WTC11 (cell line): ENCODE measurements at regions not wholly inside any gene's neighbourhood (a gene's known extent, or its start where the extent isn't known, plus 50 kb on each side); places are given as distances from the start of the nearest gene placed in this dataset.
"Not testable (repeated sequence)": the region's sequence is repeated elsewhere in the genome, so short reads cannot be mapped to it uniquely, and the experiment has no call there.

Source experiments
- ATAC-seq: fragments of 200-7000 bp; cut with Tn5 transposase; 2 replicates; pipeline ENCODE4 v1.10.0; 2021; ENCODE audit warnings: mild to moderate bottlenecking, moderate library complexity
- CTCF ChIA-PET: fragments of 300-600 bp; sonication (Branson Sonifier 250); formaldehyde crosslinking; loops from one replicate; lab custom pipeline; 2021; ENCODE audit warnings: antibody characterized with exemption; lab: Charles Lee
- POLR2A ChIA-PET: fragments of 350-600 bp; sonication (Branson Sonifier 250); formaldehyde crosslinking; loops from one replicate; lab custom pipeline; 2021; ENCODE audit warnings: antibody characterized with exemption; lab: Charles Lee
- DNase-seq: peaks from one replicate; pipeline ENCODE4 v3.0.0; 2021; ENCODE audit warnings: low spot score
- H3K27ac Mint-ChIP-seq: 2 replicates; pipeline ENCODE4 v1.8.0; 2021; ENCODE audit warnings: mixed read lengths
- H3K27me3 Mint-ChIP-seq: 2 replicates; pipeline ENCODE4 v1.8.0; 2021; ENCODE audit warnings: low read depth, mild to moderate bottlenecking, moderate library complexity, mixed read lengths
- H3K36me3 Mint-ChIP-seq: 2 replicates; pipeline ENCODE4 v1.8.0; 2021; ENCODE audit warnings: mixed read lengths
- H3K4me1 Mint-ChIP-seq: 2 replicates; pipeline ENCODE4 v1.8.0; 2022; ENCODE audit warnings: mixed read lengths
- H3K4me3 Mint-ChIP-seq: 2 replicates; pipeline ENCODE4 v1.8.0; 2021; ENCODE audit warnings: mild to moderate bottlenecking, moderate library complexity, mixed read lengths
- H3K9me3 Mint-ChIP-seq: 2 replicates; pipeline ENCODE4 v1.8.0; 2021; ENCODE audit warnings: mixed read lengths
- CBFB ChIP-seq: sonication (generic); formaldehyde crosslinking; IDR thresholded peaks from 2 replicates; pipeline ENCODE4 v1.8.1; 2022; ENCODE audit warnings: mild to moderate bottlenecking, low read depth, missing genetic modification reagents
- FOXP1 ChIP-seq: sonication (generic); formaldehyde crosslinking; IDR thresholded peaks from 2 replicates; pipeline ENCODE4 v1.8.0; 2022; ENCODE audit warnings: missing genetic modification reagents, mild to moderate bottlenecking, moderate library complexity, borderline replicate concordance
- GRHL2 ChIP-seq: fragments of 250-450 bp; sonication (Bioruptor Pico); IDR thresholded peaks from 2 replicates; pipeline ENCODE4 v1.8.0; 2022; ENCODE audit warnings: mild to moderate bottlenecking, moderate library complexity; ENCODE audit not compliant: insufficient replicate concordance, severe bottlenecking
- GTF2I ChIP-seq: fragments of 250-450 bp; sonication (Bioruptor Pico); conservative IDR thresholded peaks from 2 replicates; pipeline ENCODE4 v1.4.0; 2021; ENCODE audit warnings: mild to moderate bottlenecking
- IRF2 ChIP-seq: sonication (generic); formaldehyde crosslinking; IDR thresholded peaks from 2 replicates; pipeline ENCODE4 v1.8.0; 2022; ENCODE audit warnings: low read depth, missing genetic modification reagents, borderline replicate concordance
- JAZF1 ChIP-seq: fragments of 250-450 bp; sonication (Bioruptor Pico); IDR thresholded peaks from 2 replicates; pipeline ENCODE4 v1.9.0; 2021; ENCODE audit warnings: moderate library complexity, mild to moderate bottlenecking, inconsistent platforms
- MLX ChIP-seq: sonication (generic); formaldehyde crosslinking; IDR thresholded peaks from 2 replicates; pipeline ENCODE4 v1.8.1; 2023; ENCODE audit warnings: mild to moderate bottlenecking, missing genetic modification reagents, moderate library complexity
- NFATC4 ChIP-seq: fragments of 250-450 bp; sonication (Bioruptor Pico); IDR thresholded peaks from 2 replicates; pipeline ENCODE4 v1.9.0; 2021; ENCODE audit warnings: mild to moderate bottlenecking
- OVOL2 ChIP-seq: fragments of 250-450 bp; sonication (Bioruptor Pico); IDR thresholded peaks from 2 replicates; pipeline ENCODE4 v1.9.0; 2021; ENCODE audit warnings: mild to moderate bottlenecking, borderline replicate concordance
- RELA ChIP-seq: sonication (generic); formaldehyde crosslinking; IDR thresholded peaks from 2 replicates; pipeline ENCODE4 v1.8.1; 2022; ENCODE audit warnings: missing genetic modification reagents, mild to moderate bottlenecking, borderline replicate concordance
- SMAD4 ChIP-seq: sonication (generic); formaldehyde crosslinking; IDR thresholded peaks from 2 replicates; pipeline ENCODE4 v1.8.0; 2022; ENCODE audit warnings: mild to moderate bottlenecking, missing genetic modification reagents
- TCF7 ChIP-seq: sonication (generic); formaldehyde crosslinking; IDR thresholded peaks from 2 replicates; pipeline ENCODE4 v1.8.0; 2022; ENCODE audit warnings: mild to moderate bottlenecking, low read depth, missing genetic modification reagents, moderate library complexity
- TEAD1 ChIP-seq: sonication (generic); formaldehyde crosslinking; IDR thresholded peaks from 2 replicates; pipeline ENCODE4 v1.8.0; 2022; ENCODE audit warnings: mild to moderate bottlenecking, missing genetic modification reagents
- USF1 ChIP-seq: sonication (generic); formaldehyde crosslinking; IDR thresholded peaks from 2 replicates; pipeline ENCODE4 v1.8.0; 2022; ENCODE audit warnings: mild to moderate bottlenecking, missing genetic modification reagents
- ZNF396 ChIP-seq: fragments of 250-450 bp; sonication (Bioruptor Pico); IDR thresholded peaks from 2 replicates; pipeline ENCODE4 v1.8.0; 2021; ENCODE audit warnings: mild to moderate bottlenecking, moderate library complexity, borderline replicate concordance
- ZNF425 ChIP-seq: fragments of 250-450 bp; sonication (Bioruptor Pico); conservative IDR thresholded peaks from 2 replicates; pipeline ENCODE4 v1.9.0; 2021; ENCODE audit warnings: mild to moderate bottlenecking
- TF ChIP-seq, protein P1 (sequence below): fragments of 200-600 bp; IDR thresholded peaks from 2 replicates; pipeline ENCODE4 v1.8.0; 2022; ENCODE audit warnings: antibody characterized with exemption
- TF ChIP-seq, protein P2 (sequence below): sonication (generic); formaldehyde crosslinking; conservative IDR thresholded peaks from 2 replicates; pipeline ENCODE4 v1.8.1; 2022; ENCODE audit warnings: mild to moderate bottlenecking, missing genetic modification reagents

- no peak for TF ChIP-seq USF1 (CRISPR knock-in tag)
- no peak for TF ChIP-seq CBFB (CRISPR knock-in tag)
- TF ChIP-seq, protein P1, sequence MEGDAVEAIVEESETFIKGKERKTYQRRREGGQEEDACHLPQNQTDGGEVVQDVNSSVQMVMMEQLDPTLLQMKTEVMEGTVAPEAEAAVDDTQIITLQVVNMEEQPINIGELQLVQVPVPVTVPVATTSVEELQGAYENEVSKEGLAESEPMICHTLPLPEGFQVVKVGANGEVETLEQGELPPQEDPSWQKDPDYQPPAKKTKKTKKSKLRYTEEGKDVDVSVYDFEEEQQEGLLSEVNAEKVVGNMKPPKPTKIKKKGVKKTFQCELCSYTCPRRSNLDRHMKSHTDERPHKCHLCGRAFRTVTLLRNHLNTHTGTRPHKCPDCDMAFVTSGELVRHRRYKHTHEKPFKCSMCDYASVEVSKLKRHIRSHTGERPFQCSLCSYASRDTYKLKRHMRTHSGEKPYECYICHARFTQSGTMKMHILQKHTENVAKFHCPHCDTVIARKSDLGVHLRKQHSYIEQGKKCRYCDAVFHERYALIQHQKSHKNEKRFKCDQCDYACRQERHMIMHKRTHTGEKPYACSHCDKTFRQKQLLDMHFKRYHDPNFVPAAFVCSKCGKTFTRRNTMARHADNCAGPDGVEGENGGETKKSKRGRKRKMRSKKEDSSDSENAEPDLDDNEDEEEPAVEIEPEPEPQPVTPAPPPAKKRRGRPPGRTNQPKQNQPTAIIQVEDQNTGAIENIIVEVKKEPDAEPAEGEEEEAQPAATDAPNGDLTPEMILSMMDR = no peak
- TF ChIP-seq, all 79 proteins: peak for 0
Measured at GRCh38 chr20:57772349-57772964, 62.6 kb upstream of the PMEPA1 start (continued).

GRCh38 chr20:57770852-57771720 is 61.3 kb upstream of the PMEPA1 start:
- no peak overlapping the region for H3K4me3 Mint-ChIP-seq
- ChIA-PET POLR2A (interaction anchor here (1.1 kb wide), 1 partner anchor 61 kb away, joined by 3 read pairs; no protein-coding TSS in a partner anchor), CTCF (interaction anchor here (0.7 to 1.1 kb wide), 3 partner anchors 11 to 161 kb away, joined by 3 to 4 read pairs (median 3); no protein-coding TSS in a partner anchor)
- H3K4me1 Mint-ChIP-seq = peaks cover 35% of the 10 kb centered on the region
- TF ChIP-seq SMAD4 (CRISPR knock-in tag) = no peak
- TF ChIP-seq RELA = no peak
- no peak for TF ChIP-seq ZNF425 (CRISPR knock-in tag)
- no peak for TF ChIP-seq TCF7 (CRISPR knock-in tag)
- no peak for TF ChIP-seq GTF2I
- no peak for TF ChIP-seq IRF2
- TF ChIP-seq GRHL2 (CRISPR knock-in tag) = no peak
- TF ChIP-seq ZNF396 = no peak
- TF ChIP-seq, protein P2, sequence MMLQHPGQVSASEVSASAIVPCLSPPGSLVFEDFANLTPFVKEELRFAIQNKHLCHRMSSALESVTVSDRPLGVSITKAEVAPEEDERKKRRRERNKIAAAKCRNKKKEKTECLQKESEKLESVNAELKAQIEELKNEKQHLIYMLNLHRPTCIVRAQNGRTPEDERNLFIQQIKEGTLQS (CRISPR knock-in tag) = no peak
- no peak for TF ChIP-seq FOXP1 (CRISPR knock-in tag)
- no peak for TF ChIP-seq JAZF1 (CRISPR knock-in tag)
- TF ChIP-seq TEAD1 (CRISPR knock-in tag) = no peak
- TF ChIP-seq NFATC4 (CRISPR knock-in tag) = no peak
- TF ChIP-seq OVOL2 = no peak
- no peak for TF ChIP-seq MLX (CRISPR knock-in tag)
- no peaks in the 10 kb centered on the region for H3K36me3 Mint-ChIP-seq
- no peak overlapping the region for H3K27ac Mint-ChIP-seq
- ATAC-seq (no peak), DNase-seq (no peak)
- no peaks in the 10 kb centered on the region for H3K9me3 Mint-ChIP-seq
- H3K27me3 Mint-ChIP-seq = no peaks in the 10 kb centered on the region; the same call in 1 of the 2 replicates

DNA sequence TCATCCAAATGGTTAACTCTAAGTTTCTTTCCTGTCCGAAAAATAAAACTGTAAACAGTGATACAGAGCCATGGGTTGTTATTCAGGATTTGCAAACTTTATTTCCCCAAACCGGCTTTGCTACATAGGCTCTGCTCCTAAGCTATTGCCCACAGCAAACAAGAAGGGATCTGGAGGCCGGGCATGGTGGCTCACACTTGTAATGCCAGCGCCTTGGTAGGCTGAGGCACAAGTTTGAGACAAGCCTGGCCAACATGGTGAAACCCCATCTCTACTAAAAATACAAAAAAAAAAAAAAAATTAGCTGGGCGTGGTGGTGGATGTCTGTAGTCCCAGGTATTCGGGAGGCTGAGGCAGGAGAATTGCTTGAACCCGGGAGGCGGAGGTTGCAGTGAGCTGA is 60.6 kb upstream of the PMEPA1 start:
- DNase-seq, ATAC-seq, H3K9me3 Mint-ChIP-seq, H3K27ac Mint-ChIP-seq, H3K36me3 Mint-ChIP-seq, H3K4me3 Mint-ChIP-seq, H3K27me3 Mint-ChIP-seq: not testable (repeated sequence)
- peaks cover 35% of the 10 kb centered on the region for H3K4me1 Mint-ChIP-seq
- ChIA-PET POLR2A (interaction anchor here (1.1 kb wide), 1 partner anchor 60 kb away, joined by 3 read pairs; no protein-coding TSS in a partner anchor), CTCF (interaction anchor here (0.7 to 1.1 kb wide), 3 partner anchors 11 to 161 kb away, joined by 3 to 4 read pairs (median 3); no protein-coding TSS in a partner anchor)
